HG03354 (cell line): ENCODE measurements at regions not wholly inside any gene's neighbourhood (a gene's known extent, or its start where the extent isn't known, plus 50 kb on each side); places are given as distances from the start of the nearest gene placed in this dataset.

Experiments
- ATAC-seq: cut with Tn5 transposase; IDR thresholded peaks from one replicate; pipeline ENCODE4 v1.9.1; 2021; ENCODE audit warnings: mild to moderate bottlenecking; ENCODE audit not compliant: unreplicated experiment, poor library complexity, severe bottlenecking

- ATAC-seq = no peak
Measured at GRCh38 chr4:121229993-121230392, 65.9 kb upstream of the TNIP3 start.

- ATAC-seq = no peak
Measured at GRCh38 chr4:121228848-121229247, 64.7 kb upstream of the TNIP3 start.

GRCh38 chr4:121227341-121227792, 63.2 kb upstream of the TNIP3 start:
- ATAC-seq = peak; percentile 89

GRCh38 chr4:121226362-121226761, 62.2 kb upstream of the TNIP3 start:
- no peak for ATAC-seq

- ATAC-seq = no peak
Measured at GRCh38 chr4:121221608-121222007, 57.5 kb upstream of the TNIP3 start.

GRCh38 chr4:121221201-121221600, 57.1 kb upstream of the TNIP3 start:
- no peak for ATAC-seq

GRCh38 chr4:121220698-121221097, 56.6 kb upstream of the TNIP3 start:
- ATAC-seq = no peak

GRCh38 chr4:121219227-121219626, 55.1 kb upstream of the TNIP3 start:
- no peak for ATAC-seq

- no peak for ATAC-seq
Measured at GRCh38 chr4:121217351-121217750, 53.2 kb upstream of the TNIP3 start.

- no peak for ATAC-seq
Measured at GRCh38 chr4:121216461-121216860, 52.3 kb upstream of the TNIP3 start.

GRCh38 chr4:121213940-121214339, 49.8 kb upstream of the TNIP3 start:
- ATAC-seq = no peak
